ENCODE measurements at regions not wholly inside any gene's neighbourhood (a gene's known extent, or its start where the extent isn't known, plus 50 kb on each side); places are given as distances from the start of the nearest gene placed in this dataset.
A peak's percentile ranks its signal among the peaks of the same experiment; 100 is the strongest.
"Not testable (repeated sequence)": the region's sequence is repeated elsewhere in the genome, so short reads cannot be mapped to it uniquely, and the experiment has no call there.

GRCh38 chr15:31179693-31180092 lies 78.2 kb upstream of the TRPM1 start:
- no peak for DNase-seq

GRCh38 chr15:31193291-31193690 lies 91.8 kb upstream of the TRPM1 start:
- no peak for DNase-seq

- no peak for DNase-seq
Observed at GRCh38 chr15:31195871-31196270, 94.3 kb upstream of the TRPM1 start.

GRCh38 chr15:31197497-31198414 lies 96.2 kb upstream of the TRPM1 start:
- no peak for DNase-seq

GRCh38 chr15:31200735-31201151 lies 99.2 kb upstream of the TRPM1 start:
- no peak for DNase-seq

- DNase-seq: no peak
Observed at GRCh38 chr15:31202953-31203352, 101.4 kb upstream of the TRPM1 start.

GRCh38 chr15:31203999-31204398 lies 102.5 kb upstream of the TRPM1 start:
- no peak for DNase-seq

GRCh38 chr15:31206386-31207181 lies 105.1 kb upstream of the TRPM1 start:
- DNase-seq: no peak

- DNase-seq: no peak
Observed at GRCh38 chr15:31207246-31207645, 105.7 kb upstream of the TRPM1 start.

- not testable (repeated sequence) for DNase-seq
Observed at GRCh38 chr15:31207861-31208260, 106.3 kb upstream of the TRPM1 start.

- DNase-seq: no peak
Observed at GRCh38 chr15:31208817-31209216, 107.3 kb upstream of the TRPM1 start.

- no peak for DNase-seq
Observed at GRCh38 chr15:31211353-31211752, 109.8 kb upstream of the TRPM1 start.

GRCh38 chr15:31212326-31213080 lies 111.0 kb upstream of the TRPM1 start:
- DNase-seq: no peak

- no peak for DNase-seq
Observed at GRCh38 chr15:31214158-31214863, 112.3 kb upstream of the KLF13 start.

- no peak for DNase-seq
Observed at GRCh38 chr15:31214864-31215489, 111.7 kb upstream of the KLF13 start.

- DNase-seq: no peak
Observed at GRCh38 chr15:31215490-31216214, 111.0 kb upstream of the KLF13 start.

- DNase-seq: peak; percentile 15
Observed at GRCh38 chr15:31216215-31216911, 110.3 kb upstream of the KLF13 start.

GRCh38 chr15:31217067-31217466 lies 109.6 kb upstream of the KLF13 start:
- DNase-seq: no peak

- DNase-seq: no peak
Observed at GRCh38 chr15:31217566-31218270, 108.9 kb upstream of the KLF13 start.

- no peak for DNase-seq
Observed at GRCh38 chr15:31219221-31219620, 107.4 kb upstream of the KLF13 start.

Data from DMS153 (cell line).